ENCODE measurements at regions not wholly inside any gene's neighbourhood (a gene's known extent, or its start where the extent isn't known, plus 50 kb on each side); places are given as distances from the start of the nearest gene placed in this dataset.

- in situ Hi-C loops (cut with MboI; ENCODE audit: low pct_ligation_motif_present in 1 of 4, low pct_unique_long_range_greater_than_20kb in 1 of 4, low sequenced_read_pairs in 3 of 4) (no loop called here), intact Hi-C loops (cut with DNase I; ENCODE audit: low total_unique reads) (no loop called here)
- DNase-seq: no peak
- WGBS, 2 donors (ENCODE audit: low coverage in 1 of 2): 79 to 80% methylated on average over 10 of the region's 10 CpGs
- Histone ChIP-seq H3K27me3 (no peaks in the 10 kb centered on the region), H3K9me3 (no peaks in the 10 kb centered on the region), H3K4me3 (no peak overlapping the region), H3K36me3 (no peaks in the 10 kb centered on the region), H3K4me1 (peaks cover 0 to 15% (median 5%) of the 10 kb centered on the region in 4 donors), H3K27ac (no peak overlapping the region)
- TF ChIP-seq EP300 (IDR thresholded peaks at IDR 0.05; ENCODE audit: low read depth) (no peak), POLR2AphosphoS5 (IDR thresholded peaks at IDR 0.05) (no peak), POLR2A (IDR thresholded peaks at IDR 0.05) (no peak)
- TF ChIP-seq, protein P1, sequence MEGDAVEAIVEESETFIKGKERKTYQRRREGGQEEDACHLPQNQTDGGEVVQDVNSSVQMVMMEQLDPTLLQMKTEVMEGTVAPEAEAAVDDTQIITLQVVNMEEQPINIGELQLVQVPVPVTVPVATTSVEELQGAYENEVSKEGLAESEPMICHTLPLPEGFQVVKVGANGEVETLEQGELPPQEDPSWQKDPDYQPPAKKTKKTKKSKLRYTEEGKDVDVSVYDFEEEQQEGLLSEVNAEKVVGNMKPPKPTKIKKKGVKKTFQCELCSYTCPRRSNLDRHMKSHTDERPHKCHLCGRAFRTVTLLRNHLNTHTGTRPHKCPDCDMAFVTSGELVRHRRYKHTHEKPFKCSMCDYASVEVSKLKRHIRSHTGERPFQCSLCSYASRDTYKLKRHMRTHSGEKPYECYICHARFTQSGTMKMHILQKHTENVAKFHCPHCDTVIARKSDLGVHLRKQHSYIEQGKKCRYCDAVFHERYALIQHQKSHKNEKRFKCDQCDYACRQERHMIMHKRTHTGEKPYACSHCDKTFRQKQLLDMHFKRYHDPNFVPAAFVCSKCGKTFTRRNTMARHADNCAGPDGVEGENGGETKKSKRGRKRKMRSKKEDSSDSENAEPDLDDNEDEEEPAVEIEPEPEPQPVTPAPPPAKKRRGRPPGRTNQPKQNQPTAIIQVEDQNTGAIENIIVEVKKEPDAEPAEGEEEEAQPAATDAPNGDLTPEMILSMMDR (IDR thresholded peaks at IDR 0.05): no peak
Measured at GRCh38 chr10:121171825-121172787, 320.9 kb downstream of the WDR11 start.

- 80% methylated on average over 1 of the region's 1 CpG for WGBS, 2 donors (ENCODE audit: low coverage in 1 of 2)
- no peaks in the 10 kb centered on the region for H3K36me3 ChIP-seq
- no peak for DNase-seq
- TF ChIP-seq POLR2A (IDR thresholded peaks at IDR 0.05) (no peak), EP300 (IDR thresholded peaks at IDR 0.05; ENCODE audit: low read depth) (no peak), POLR2AphosphoS5 (IDR thresholded peaks at IDR 0.05) (no peak)
- TF ChIP-seq, protein P1 (IDR thresholded peaks at IDR 0.05): no peak
- H3K4me3 ChIP-seq: no peak overlapping the region
- H3K27me3 ChIP-seq: no peaks in the 10 kb centered on the region
- intact Hi-C loops (cut with DNase I; ENCODE audit: low total_unique reads) (no loop called here), in situ Hi-C loops (cut with MboI; ENCODE audit: low pct_ligation_motif_present in 1 of 4, low pct_unique_long_range_greater_than_20kb in 1 of 4, low sequenced_read_pairs in 3 of 4) (no loop called here)
- H3K4me1 ChIP-seq: no peaks in the 10 kb centered on the region
- no peaks in the 10 kb centered on the region for H3K9me3 ChIP-seq
- no peak overlapping the region for H3K27ac ChIP-seq
Measured at GRCh38 chr10:121179006-121179405, 327.8 kb downstream of the WDR11 start.

DNA sequence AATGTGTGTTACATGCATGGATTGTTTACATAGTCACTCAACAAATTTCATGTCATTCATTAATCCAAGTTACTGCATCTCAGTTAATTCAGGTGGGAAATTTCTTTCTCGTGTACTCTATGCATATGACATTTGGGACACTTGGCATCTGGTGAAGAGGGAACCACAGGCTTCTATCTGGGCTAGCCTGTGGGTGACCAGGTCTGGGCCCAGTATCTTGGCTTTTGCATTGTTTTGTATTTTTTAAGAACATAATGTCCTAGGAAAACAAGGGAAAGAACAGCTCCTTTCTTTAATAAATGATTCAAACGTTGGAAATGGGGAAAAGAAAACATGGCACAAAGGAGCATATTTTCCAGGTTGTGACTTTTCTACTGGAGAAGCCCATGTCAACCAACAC lies 331.1 kb downstream of the WDR11 start:
- DNase-seq: no peak
- no peak overlapping the region for H3K27ac ChIP-seq
- peaks cover 0 to under 1% (median 0%) of the 10 kb centered on the region in 4 donors for H3K4me1 ChIP-seq
- no peak overlapping the region for H3K4me3 ChIP-seq
- no peaks in the 10 kb centered on the region for H3K27me3 ChIP-seq
- intact Hi-C loops (cut with DNase I; ENCODE audit: low total_unique reads): no loop called here
- in situ Hi-C loops (cut with MboI; ENCODE audit: low pct_ligation_motif_present in 1 of 4, low pct_unique_long_range_greater_than_20kb in 1 of 4, low sequenced_read_pairs in 3 of 4): no loop called here
- 45 to 46% methylated on average over 2 of the region's 2 CpGs for WGBS, 2 donors (ENCODE audit: low coverage in 1 of 2)
- TF ChIP-seq EP300 (IDR thresholded peaks at IDR 0.05; ENCODE audit: low read depth) (no peak), POLR2A (IDR thresholded peaks at IDR 0.05) (no peak), POLR2AphosphoS5 (IDR thresholded peaks at IDR 0.05) (no peak)
- TF ChIP-seq, protein P1 (IDR thresholded peaks at IDR 0.05): no peak
- no peaks in the 10 kb centered on the region for H3K36me3 ChIP-seq
- no peaks in the 10 kb centered on the region for H3K9me3 ChIP-seq

- intact Hi-C loops (cut with DNase I; ENCODE audit: low total_unique reads) (no loop called here), in situ Hi-C loops (cut with MboI; ENCODE audit: low pct_ligation_motif_present in 1 of 4, low pct_unique_long_range_greater_than_20kb in 1 of 4, low sequenced_read_pairs in 3 of 4) (no loop called here)
- no peak overlapping the region for H3K27ac ChIP-seq
- peaks cover 1 to 11% (median 4%) of the 10 kb centered on the region in 4 donors for H3K4me1 ChIP-seq
- no peak overlapping the region for H3K4me3 ChIP-seq
- 67 to 84% methylated on average over 1 to 4 of the region's 4 CpGs for WGBS, 2 donors (ENCODE audit: low coverage in 1 of 2)
- TF ChIP-seq POLR2AphosphoS5 (IDR thresholded peaks at IDR 0.05) (no peak), POLR2A (IDR thresholded peaks at IDR 0.05) (no peak), EP300 (IDR thresholded peaks at IDR 0.05; ENCODE audit: low read depth) (no peak)
- TF ChIP-seq, protein P1 (IDR thresholded peaks at IDR 0.05): no peak
- H3K9me3 ChIP-seq: no peaks in the 10 kb centered on the region
- no peak for DNase-seq
- H3K36me3 ChIP-seq: no peaks in the 10 kb centered on the region
- H3K27me3 ChIP-seq: no peaks in the 10 kb centered on the region
Measured at GRCh38 chr10:121183236-121183635, 332.1 kb downstream of the WDR11 start.
